ENCODE measurements at regions not wholly inside any gene's neighbourhood (a gene's known extent, or its start where the extent isn't known, plus 50 kb on each side); places are given as distances from the start of the nearest gene placed in this dataset.

DNA sequence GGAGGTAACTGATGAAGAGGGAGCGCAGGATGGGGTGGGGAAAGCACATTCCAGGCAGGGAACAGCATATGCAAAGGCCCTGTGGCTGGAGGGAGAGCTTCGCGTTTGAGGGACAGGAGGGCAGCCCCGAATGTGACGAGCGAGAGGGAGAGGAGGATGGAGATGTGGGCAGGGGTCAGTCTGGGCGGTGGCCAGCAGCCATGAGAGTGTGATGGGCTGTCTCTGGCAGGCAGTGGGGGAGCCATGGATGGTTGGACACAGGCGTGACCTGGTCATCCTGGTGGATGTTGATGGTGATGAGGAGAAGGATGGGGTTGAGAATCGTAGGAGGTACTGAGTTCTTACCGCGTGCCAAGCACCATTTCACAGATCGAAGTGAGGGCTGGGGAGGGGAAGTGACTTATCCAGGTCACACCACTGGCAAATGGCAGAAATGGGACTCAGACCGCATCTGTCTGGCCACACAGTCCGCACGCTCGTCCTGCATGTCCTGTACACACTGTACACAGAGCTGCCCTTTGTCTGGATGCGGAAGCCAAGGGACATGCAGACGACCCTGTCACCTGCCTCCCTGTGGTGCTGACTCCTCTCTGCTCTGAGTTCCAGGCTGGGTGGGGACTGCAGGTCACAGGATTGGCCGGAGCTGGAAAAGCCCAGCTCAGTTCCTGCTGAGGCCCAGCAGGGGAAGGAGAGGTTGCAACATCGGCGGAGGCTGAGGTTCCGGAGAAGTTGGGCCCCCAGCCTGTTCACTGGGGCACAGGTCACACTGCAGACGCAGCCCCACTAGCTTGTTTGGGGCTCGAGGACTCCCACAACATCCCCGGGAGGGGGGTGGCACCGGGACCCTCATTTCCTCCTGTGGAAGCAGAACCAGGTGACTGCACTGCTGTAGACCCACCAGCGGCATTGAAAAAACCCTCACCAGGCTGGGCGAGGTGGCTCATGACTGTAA, 165.6 kb upstream of the IER5L start:
- ATAC-seq, result no peak
- DNase-seq (ENCODE audit: low spot score in 2 of 2), result no peak
- Mint-ChIP-seq H3K9me3 (no peaks in the 10 kb centered on the region), H3K27ac (peak overlapping the region in 1 of 2 donors; percentile 45), H3K36me3 (no peaks in the 10 kb centered on the region)

DNA sequence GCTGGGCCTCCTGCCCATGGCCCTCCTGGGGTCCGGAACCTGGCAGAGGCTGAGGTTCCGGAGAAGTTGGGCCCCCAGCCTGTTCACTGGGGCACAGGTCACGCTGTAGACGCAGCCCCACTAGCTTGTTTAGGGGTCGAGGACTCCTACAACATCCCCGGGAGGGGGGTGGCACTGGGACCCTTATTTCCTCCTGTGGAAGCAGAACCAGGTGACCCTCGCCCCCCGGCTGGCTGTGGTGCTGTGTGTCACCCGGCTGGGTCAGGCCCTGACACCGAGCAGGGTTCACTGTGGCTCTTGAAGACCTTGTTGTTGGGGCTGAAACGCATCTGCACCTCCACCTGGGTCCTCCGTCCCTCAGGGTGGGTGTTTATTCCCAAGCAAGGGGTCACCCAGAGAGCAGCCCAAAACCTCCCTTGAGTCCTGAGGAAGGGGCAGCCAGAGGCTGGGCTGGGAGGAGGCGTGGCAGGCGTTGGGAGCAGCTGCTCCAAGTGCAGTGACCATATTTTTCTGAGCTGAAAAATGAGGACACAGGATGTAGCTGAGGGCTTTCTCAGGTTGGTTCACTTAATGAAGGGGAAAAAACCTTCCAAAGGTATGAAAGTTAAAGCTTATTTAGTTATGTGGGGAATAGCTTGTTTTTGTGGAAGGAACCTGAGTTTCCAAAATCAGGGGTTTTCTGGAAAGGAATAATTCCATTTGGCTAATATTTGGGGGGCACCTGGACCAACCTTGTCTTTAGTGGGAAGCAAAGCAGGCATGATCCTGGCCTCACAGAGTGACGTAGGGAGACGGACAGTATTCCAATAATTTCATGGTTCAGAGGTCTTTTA, 164.7 kb upstream of the IER5L start:
- no peaks in the 10 kb centered on the region for H3K9me3 Mint-ChIP-seq
- H3K36me3 Mint-ChIP-seq, result no peaks in the 10 kb centered on the region
- DNase-seq (ENCODE audit: low spot score in 2 of 2) (no peak), ATAC-seq (no peak)
- H3K27ac Mint-ChIP-seq, result no peak overlapping the region

DNA sequence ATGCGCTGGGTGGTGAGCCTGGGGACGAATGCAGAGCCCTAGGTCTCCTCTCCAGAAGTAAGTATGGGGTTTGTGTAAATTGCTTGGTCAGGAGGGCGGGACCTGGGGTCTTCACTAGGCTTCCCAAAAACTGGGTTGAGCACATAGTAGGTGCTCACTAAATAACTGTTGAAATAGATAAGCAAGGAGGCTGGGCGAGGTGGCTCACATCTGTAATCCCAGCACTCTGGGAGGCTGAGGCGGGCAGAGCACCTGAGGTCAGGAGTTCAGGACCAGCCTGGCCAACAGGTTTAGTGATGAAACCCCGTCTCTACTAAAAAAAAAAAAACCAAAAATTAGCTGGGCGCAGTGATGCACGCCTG, 163.9 kb upstream of the IER5L start:
- no peaks in the 10 kb centered on the region for H3K9me3 Mint-ChIP-seq
- ATAC-seq, result no peak
- H3K36me3 Mint-ChIP-seq, result no peaks in the 10 kb centered on the region
- DNase-seq (ENCODE audit: low spot score in 2 of 2), result no peak
- H3K27ac Mint-ChIP-seq, result no peak overlapping the region

DNA sequence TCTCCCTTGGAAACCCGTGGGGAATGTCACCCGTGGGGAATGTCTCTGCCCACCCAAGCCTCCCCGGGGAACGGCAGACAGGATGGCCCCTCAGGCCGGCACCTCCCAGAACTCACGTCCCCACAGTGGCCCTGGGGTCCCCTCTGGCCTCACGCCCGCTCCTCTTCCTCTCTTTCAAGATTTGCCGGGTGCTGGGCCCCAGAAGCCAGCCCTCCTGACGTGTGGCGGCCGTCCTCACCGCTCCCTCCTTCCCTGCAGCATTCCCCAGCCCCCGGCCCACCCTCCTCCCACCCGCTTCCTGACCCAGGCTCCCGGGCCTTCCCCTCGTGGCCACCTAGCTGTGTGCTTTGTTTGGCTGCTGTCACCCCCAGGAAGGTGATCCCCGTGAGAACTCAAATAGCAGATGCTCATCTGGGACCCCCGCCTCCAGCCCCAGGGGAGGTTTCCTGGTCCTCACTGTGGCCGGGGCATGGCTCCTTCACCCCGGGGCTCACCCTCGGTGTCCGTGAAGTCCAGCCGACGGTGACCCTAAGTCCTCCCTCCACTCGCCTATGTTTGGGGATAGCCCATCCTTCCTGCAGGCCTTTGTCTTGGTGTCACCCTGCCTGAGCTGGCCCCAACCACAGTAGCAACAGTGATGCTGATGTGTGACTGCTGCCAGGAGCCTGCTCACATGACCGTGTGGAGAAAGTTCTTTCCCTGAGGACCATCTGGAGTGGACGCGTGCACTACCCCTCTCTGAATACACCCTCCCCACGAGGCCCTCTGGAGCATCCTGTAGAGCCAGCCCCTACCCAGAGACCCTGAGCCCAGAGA, 163.3 kb upstream of the IER5L start:
- no peaks in the 10 kb centered on the region for H3K36me3 Mint-ChIP-seq
- no peak overlapping the region for H3K27ac Mint-ChIP-seq
- no peaks in the 10 kb centered on the region for H3K9me3 Mint-ChIP-seq
- DNase-seq (ENCODE audit: low spot score in 2 of 2), result no peak
- no peak for ATAC-seq

DNA sequence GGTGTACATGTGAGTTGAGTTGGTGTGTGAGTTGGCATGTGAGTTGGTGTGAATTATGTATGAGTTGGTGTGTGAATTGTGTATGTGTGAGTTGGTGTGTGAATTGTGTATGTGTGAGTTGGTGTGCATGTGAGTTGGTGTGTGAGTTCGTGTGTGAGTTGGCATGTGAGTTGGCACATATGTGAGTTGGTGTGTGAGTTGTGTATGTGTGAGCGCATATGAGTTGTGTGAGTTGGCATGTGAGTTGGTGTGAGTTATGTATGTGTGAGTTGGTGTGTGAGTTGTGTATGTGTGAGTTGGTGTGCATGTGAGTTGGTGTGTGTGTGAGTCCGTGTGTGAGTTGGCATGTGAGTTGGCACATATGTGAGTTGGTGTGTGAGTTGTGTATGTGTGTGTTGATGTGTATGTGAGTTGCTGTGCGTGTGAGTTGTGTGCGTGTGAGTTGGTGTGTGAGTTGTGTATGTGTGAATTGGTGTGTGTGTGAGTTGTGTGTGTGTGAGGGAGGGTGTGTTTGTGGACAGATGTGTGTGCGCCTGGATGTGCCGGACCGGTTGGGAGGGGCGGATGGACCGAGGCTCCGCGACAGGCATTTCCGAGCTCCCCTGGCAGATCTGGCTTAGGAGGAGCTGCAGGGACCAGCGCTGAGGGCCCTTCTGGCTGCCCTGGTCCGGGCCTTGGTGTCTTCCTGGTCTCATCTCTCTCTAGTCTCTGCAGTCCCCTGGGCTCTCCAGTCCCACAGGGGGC, 162.5 kb upstream of the IER5L start:
- Mint-ChIP-seq H3K36me3 (no peaks in the 10 kb centered on the region), H3K9me3 (no peaks in the 10 kb centered on the region), H3K27ac (no peak overlapping the region)
- ATAC-seq, result no peak
- no peak for DNase-seq (ENCODE audit: low spot score in 2 of 2)

DNA sequence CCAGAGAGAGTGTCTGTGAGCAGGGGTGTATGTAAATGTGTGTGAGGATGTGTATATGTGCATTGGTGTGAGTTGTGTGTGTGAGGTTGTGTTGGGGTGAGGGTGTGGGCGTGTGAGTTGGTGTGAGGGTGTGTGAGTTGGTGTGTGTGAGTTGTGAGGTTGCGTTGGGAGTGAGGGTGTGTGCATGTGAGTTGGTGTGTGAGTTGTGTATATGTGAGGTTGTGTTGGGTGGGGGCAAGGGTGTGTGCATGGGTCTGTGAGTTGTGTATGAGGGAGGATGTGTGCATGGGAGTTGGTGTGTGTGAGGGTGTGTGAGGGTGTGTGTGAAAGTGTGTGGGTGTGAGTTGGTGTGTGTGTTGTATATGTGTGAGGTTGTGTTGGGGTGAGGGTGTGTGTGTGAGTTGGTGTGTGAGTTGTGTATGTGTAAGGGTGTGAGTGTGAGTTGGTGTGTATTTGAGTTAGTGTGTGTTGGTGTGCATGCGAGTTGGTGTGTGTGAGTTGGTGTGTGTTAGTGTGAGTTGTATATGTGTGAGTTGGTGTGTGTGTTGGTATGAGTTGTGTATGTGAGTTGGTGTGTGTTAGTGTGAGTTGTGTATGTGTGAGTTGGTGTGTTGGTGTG, 161.6 kb upstream of the IER5L start:
- no peak for ATAC-seq
- Mint-ChIP-seq H3K27ac (no peak overlapping the region), H3K36me3 (no peaks in the 10 kb centered on the region), H3K9me3 (no peaks in the 10 kb centered on the region)
- DNase-seq (ENCODE audit: low spot score in 2 of 2), result no peak

DNA sequence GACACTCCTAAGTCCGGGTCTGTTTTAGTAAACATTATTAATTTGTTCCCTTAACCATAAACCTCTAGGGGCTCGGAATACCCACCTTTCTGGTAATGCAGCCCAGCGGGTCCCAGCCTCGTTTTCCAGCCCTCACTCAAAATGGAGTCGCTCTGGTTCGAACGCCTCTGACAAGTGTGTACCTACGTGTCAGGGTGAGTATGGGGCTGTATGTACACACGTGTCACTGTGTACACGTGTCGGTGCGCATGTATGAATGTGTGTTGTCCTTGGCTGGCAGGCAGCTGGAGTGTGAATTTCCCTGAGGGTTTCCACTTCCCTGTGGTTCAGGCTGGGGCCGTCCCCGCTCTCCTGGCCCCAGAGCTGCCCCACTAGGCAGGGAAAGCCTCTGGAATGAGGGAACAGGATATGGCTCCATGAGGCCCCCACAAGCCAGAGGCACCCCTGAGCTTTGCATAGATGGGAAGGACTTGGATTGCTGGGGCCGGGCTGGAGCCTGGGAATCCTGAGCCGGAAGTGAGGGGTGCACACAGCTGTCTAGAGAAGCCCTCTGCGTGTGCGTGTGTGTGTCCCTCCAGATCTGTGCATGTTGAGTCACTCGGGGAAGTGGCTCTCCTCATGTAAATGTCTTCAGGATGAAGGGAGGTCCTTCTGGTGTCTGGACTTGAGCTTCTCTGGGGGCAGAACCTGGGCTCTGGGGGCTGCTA, 160.8 kb upstream of the IER5L start:
- H3K9me3 Mint-ChIP-seq, result no peaks in the 10 kb centered on the region
- H3K27ac Mint-ChIP-seq, result no peak overlapping the region
- H3K36me3 Mint-ChIP-seq, result no peaks in the 10 kb centered on the region
- no peak for DNase-seq (ENCODE audit: low spot score in 2 of 2)
- ATAC-seq, result no peak

DNA sequence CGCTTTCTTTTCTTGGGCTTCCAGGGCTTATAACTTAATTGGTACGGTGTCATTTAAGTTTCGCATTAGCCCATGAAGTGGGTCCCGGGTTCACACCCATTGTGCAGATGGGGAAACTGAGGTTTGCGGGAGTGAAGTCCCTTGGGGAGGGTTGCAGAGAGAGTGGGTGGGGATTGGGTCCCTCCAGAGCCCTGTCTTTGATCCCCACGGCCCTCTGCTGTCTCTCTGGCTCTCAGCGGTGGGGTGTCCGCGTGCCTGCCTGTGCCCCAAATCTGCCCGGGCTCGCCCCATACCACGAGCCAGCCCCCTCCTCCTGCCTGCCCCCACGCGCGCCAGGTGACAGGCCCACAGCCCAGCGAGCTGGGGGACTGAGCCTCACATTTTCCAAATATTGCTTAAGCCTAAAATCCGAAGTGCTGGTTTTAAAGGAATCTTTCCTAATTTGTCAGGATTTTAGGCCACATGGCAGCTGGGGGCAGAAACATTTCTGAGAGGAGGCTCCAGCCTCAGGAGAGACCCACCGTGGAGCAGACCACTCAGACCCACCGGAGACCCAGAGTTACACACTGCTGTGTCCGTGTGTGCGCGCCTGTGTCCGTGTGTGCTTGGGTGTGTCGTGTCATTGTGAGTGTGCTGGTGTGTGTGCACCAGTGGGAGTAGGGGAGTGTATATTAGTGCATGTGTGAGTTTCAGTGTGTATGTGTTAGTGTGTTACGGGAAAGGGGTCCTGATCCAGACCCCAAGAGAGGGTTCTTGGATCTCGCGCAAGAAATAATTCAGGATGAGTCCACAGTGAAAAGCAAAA, 159.5 kb upstream of the IER5L start:
- DNase-seq (ENCODE audit: low spot score in 2 of 2), result no peak
- ATAC-seq, result no peak
- H3K27ac Mint-ChIP-seq, result no peak overlapping the region
- H3K9me3 Mint-ChIP-seq, result no peaks in the 10 kb centered on the region
- no peaks in the 10 kb centered on the region for H3K36me3 Mint-ChIP-seq

DNA sequence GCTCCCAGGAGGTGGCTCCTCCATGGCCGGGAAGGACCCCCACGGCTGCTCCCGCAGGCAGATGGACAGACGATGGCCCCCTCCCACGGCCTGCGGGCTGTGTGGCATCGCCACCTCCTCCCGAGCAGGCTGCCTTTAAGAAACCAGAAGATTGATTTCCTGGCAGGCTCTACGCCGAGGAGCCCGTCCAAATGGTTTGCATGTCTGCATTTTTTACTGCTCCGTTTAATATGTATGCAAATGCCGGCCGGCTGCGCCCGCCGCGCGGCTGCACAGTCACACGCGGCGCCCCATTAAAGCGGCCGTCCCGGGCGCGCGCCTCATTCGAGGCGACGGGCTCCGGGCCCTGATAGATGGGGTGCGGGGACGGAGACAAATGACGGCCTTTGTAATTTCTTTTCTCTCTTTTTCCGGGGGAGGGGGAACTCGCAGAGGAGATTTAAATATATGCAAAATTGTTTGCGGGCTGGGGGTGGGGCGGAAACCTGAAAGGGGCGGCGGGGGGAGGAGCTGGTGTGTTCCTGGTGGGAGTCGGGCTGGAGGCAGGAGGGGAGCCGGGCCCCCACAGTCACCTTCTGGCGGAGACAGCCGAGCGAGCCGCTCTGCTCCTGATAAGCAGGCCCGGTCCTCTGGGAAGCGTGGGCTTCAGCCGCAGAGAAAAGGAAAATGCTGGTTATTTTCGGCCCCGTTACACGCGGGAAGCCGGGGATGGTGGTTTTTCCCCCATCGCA, 158.7 kb upstream of the IER5L start:
- no peaks in the 10 kb centered on the region for H3K36me3 Mint-ChIP-seq
- peaks cover 0 to under 1% of the 10 kb centered on the region in 2 donors for H3K9me3 Mint-ChIP-seq
- DNase-seq (ENCODE audit: low spot score in 2 of 2), result peak in 1 of 2 donors; percentile 40
- ATAC-seq, result peak; percentile 57 to 65
- no peak overlapping the region for H3K27ac Mint-ChIP-seq

DNA sequence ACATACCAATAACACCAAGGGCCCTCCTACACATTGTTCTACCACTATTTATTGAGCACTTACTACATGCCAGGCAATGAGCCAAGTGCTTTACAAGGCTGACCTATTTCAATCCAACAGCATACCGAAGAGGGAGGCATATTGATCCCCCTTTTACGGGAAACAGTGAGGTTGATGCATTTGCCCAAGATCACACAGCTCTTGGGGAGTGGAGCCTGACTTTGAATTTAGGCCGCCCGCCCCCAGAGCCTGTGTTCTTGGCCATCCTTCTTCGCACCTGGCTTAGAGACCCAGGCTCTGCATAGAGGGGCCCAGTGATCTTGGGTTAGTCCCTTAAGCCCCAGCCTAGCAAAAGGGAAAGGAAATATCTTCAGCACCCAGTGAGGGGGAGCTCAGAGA, 158.1 kb upstream of the IER5L start:
- H3K27ac Mint-ChIP-seq, result no peak overlapping the region
- no peak for ATAC-seq

DNA sequence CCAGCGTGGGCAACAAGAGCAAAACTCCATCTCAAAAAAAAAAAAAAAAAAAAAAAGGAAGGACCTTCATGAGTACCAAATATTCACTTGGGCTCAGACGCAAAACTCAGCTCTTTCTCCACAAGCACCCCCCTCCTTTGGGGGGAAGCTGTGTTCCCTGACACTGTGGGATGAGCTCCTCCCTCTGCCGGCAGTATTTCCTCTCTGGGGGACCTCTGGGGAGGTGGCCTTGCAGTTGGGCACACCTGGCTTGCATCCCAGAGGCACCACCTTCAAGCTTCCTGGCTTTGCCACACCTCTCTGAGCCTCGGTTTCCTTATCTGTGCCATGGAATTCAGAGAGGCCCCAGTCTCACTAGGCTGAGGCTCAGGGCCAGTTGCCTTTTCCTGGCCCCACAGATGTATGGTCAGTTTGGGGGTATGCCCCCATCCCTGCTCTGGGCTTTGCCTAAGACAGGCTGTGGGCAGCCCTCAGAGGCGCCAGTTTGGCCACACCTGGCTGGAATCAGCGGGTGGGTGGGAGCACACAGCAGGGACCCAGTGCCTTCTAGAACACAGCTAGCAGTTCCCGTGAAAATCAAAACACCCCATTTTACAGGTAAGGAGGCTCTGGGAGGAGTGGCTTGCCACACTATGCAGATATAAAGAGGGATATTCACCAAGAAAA, 157.5 kb upstream of the IER5L start:
- DNase-seq (ENCODE audit: low spot score in 2 of 2), result no peak
- Mint-ChIP-seq H3K27ac (no peak overlapping the region), H3K9me3 (peaks cover 9 to 13% of the 10 kb centered on the region in 2 donors), H3K36me3 (peaks cover 7 to 10% of the 10 kb centered on the region in 2 donors)
- ATAC-seq, result no peak

More for the DNA sequence above, 158.1 kb upstream of the IER5L start:
- Mint-ChIP-seq H3K9me3 (peaks cover 4 to 7% of the 10 kb centered on the region in 2 donors), H3K36me3 (peaks cover 1 to 5% of the 10 kb centered on the region in 2 donors)
- no peak for DNase-seq (ENCODE audit: low spot score in 2 of 2)

DNA sequence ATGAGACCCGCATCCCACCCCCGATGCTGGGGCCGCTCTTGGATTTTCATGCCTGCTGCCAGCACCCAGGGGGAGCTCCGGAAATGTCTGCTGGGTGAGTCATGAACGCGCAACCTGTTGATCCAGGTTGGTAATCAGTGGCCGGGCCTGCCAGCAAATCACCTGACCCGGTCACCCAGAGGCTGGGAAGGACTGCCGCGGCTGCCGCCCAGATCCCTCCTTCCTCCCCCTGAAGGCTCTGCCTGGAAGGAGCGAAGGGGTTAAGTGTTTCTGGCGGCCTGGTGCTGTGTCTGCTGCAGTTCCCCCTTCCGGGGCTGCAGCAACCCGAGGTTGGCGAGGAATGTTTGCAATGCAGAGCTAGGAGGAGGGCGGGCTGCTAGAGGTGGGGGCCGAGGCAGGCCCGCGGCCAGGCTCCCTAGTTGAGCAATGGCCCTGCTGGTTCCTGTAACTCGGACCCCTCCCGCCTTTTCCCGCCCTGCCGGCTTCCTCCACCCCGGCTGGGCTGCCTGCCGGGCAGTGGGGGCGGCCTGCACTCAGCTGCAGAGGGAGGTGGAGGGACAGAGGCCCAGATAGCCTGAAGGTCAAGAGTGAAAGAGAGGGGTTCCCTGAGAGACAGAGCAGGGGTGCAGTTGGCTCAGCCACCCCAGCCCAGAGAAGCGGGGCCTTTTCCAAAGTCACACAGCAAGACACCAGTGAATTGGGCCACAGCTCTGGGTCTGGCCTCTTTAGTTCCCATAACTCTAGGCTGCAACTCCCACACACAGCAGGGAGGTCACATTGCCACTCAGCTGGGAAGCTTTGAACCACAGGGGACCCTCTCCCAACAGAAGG, 156.3 kb upstream of the IER5L start:
- Mint-ChIP-seq H3K9me3 (peaks cover 10 to 13% of the 10 kb centered on the region in 2 donors), H3K27ac (peak overlapping the region; percentile 28 to 50), H3K36me3 (peaks cover 7 to 16% of the 10 kb centered on the region in 2 donors)
- DNase-seq (ENCODE audit: low spot score in 2 of 2) (peak; percentile 40 to 62), ATAC-seq (peak; percentile 60 to 78)

DNA sequence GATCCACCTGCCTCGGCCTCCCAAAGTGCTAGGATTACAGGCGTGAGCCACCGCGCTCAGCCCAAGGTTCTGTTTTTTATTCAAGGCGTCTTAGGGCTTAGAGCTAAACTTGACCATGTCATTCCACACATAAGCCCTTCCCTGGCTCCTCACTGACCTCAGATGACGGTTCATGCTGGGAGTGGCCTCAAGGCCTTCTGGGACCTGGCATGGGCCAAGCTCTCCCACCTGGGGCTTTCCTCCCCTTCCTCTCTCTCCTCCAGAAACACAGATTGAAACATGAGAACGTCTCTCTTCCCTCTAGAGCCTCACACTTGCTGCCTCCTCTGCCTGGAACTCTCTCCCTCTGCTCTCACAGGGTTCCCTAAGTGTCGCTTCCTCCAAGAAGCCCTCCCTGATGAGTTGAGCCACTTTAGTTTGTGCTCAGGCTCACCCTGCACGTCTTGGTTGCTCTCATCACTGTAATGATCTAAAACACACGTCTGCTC, 155.6 kb upstream of the IER5L start:
- ATAC-seq, result no peak
- Mint-ChIP-seq H3K27ac (peak overlapping the region in 1 of 2 donors; percentile 28), H3K36me3 (peaks cover 7 to 16% of the 10 kb centered on the region in 2 donors), H3K9me3 (peaks cover 10 to 13% of the 10 kb centered on the region in 2 donors)
- no peak for DNase-seq (ENCODE audit: low spot score in 2 of 2)

All from activated naive CD4-positive, alpha-beta T cell treated with anti-CD3 and anti-CD28 coated beads, Interleukin-2, amount 50 U/mL, for 72 hours (primary cell).